Fibroblast of skin of right quadriceps (primary cell): ENCODE measurements at regions not wholly inside any gene's neighbourhood (a gene's known extent, or its start where the extent isn't known, plus 50 kb on each side); places are given as distances from the start of the nearest gene placed in this dataset.

Experiments
- DNase-seq: peaks from one replicate; pipeline ENCODE4 v3.0.0-alpha.2; 2013

- DNase-seq, result peak; percentile 11
These were observed 121.2 kb upstream of the PTGFR start for GRCh38 chr1:78369546-78369945.

- peak; percentile 47 for DNase-seq
These were observed 120.4 kb upstream of the PTGFR start for GRCh38 chr1:78370356-78370755.

- peak; percentile 57 for DNase-seq
These were observed 119.8 kb upstream of the PTGFR start for GRCh38 chr1:78370779-78371482.

GRCh38 chr1:78373676-78374075, 117.1 kb upstream of the PTGFR start:
- DNase-seq, result no peak

- peak; percentile 50 for DNase-seq
These were observed 114.8 kb upstream of the PTGFR start for GRCh38 chr1:78375996-78376395.

GRCh38 chr1:78377356-78377928, 113.3 kb upstream of the PTGFR start:
- no peak for DNase-seq

- DNase-seq, result no peak
These were observed 106.9 kb upstream of the PTGFR start for GRCh38 chr1:78383923-78384322.

GRCh38 chr1:78385744-78386462, 104.9 kb upstream of the PTGFR start:
- no peak for DNase-seq

GRCh38 chr1:78387201-78387600, 103.6 kb upstream of the PTGFR start:
- no peak for DNase-seq

GRCh38 chr1:78387871-78388270, 102.9 kb upstream of the PTGFR start:
- peak; percentile 23 for DNase-seq

- peak; percentile 11 for DNase-seq
These were observed 102.5 kb upstream of the PTGFR start for GRCh38 chr1:78388275-78388674.

- DNase-seq, result no peak
These were observed 89.6 kb upstream of the PTGFR start for GRCh38 chr1:78401148-78401547.

GRCh38 chr1:78408192-78408591, 82.6 kb upstream of the PTGFR start:
- DNase-seq, result peak; percentile 80

GRCh38 chr1:78408810-78409209, 82.0 kb upstream of the PTGFR start:
- DNase-seq, result peak; percentile 60

GRCh38 chr1:78410643-78411042, 80.1 kb upstream of the PTGFR start:
- DNase-seq, result peak; percentile 11

- DNase-seq, result no peak
These were observed 79.1 kb upstream of the PTGFR start for GRCh38 chr1:78411707-78412106.

GRCh38 chr1:78415165-78415564, 75.6 kb upstream of the PTGFR start:
- no peak for DNase-seq

- peak; percentile 80 for DNase-seq
These were observed 71.5 kb upstream of the PTGFR start for GRCh38 chr1:78419309-78419708.

- DNase-seq, result peak; percentile 50
These were observed 70.6 kb upstream of the PTGFR start for GRCh38 chr1:78420181-78420580.

- DNase-seq, result no peak
These were observed 70.1 kb upstream of the PTGFR start for GRCh38 chr1:78420688-78421087.

- no peak for DNase-seq
These were observed 66.1 kb upstream of the PTGFR start for GRCh38 chr1:78424720-78425119.

GRCh38 chr1:78426408-78426807, 64.4 kb upstream of the PTGFR start:
- no peak for DNase-seq

GRCh38 chr1:78427506-78427905, 63.3 kb upstream of the PTGFR start:
- peak; percentile 48 for DNase-seq

- DNase-seq, result no peak
These were observed 58.8 kb upstream of the PTGFR start for GRCh38 chr1:78432016-78432415.
